SK-N-MC (cell line): ENCODE measurements at regions not wholly inside any gene's neighbourhood (a gene's known extent, or its start where the extent isn't known, plus 50 kb on each side); places are given as distances from the start of the nearest gene placed in this dataset.

Experiments used
- DNase-seq: peaks from one replicate; pipeline ENCODE4 v3.0.0-alpha.2; 2011; ENCODE audit warnings: low read depth, low spot score
- H3K27ac ChIP-seq: fragments of 200-600 bp; sonication (generic); 2 replicates; pipeline ENCODE4 v1.5.1; 2016; ENCODE audit warnings: mixed run types
- H3K36me3 ChIP-seq: fragments of 200-600 bp; sonication (generic); 2 replicates; pipeline ENCODE4 v1.6.1; 2017; ENCODE audit warnings: antibody characterized with exemption, low read length, mixed read lengths; ENCODE audit not compliant: insufficient read depth
- H3K4me3 ChIP-seq: fragments of 200-600 bp; sonication (generic); 2 replicates; pipeline ENCODE4 v1.5.1; 2016
- H3K9ac ChIP-seq: fragments of 200-600 bp; sonication (generic); 2 replicates; pipeline ENCODE4 v1.8.0; 2017; ENCODE audit warnings: mixed run types, mixed read lengths; ENCODE audit not compliant: insufficient read length
- H3K9me3 ChIP-seq: fragments of 200-600 bp; sonication (generic); 2 replicates; pipeline ENCODE4 v1.6.1; 2017; ENCODE audit warnings: low read depth, mild to moderate bottlenecking, antibody characterized with exemption, low read length, moderate library complexity, mixed read lengths
- EZH2 ChIP-seq: fragments of 200-600 bp; sonication (generic); IDR thresholded peaks from one replicate; pipeline ENCODE4 v1.6.1; 2017; ENCODE audit warnings: antibody characterized with exemption
- FOXP2 ChIP-seq: optimal IDR thresholded peaks from 2 replicates; pipeline ENCODE3; 2011; ENCODE audit warnings: mild to moderate bottlenecking, moderate library complexity; ENCODE audit not compliant: insufficient read depth; ENCODE audit errors: extremely low read length, control extremely low read depth
- POLR2AphosphoS5 ChIP-seq: IDR thresholded peaks from 2 replicates; pipeline ENCODE4 v1.6.1; 2012; ENCODE audit warnings: mild to moderate bottlenecking, low read depth, low read length, borderline replicate concordance

DNA sequence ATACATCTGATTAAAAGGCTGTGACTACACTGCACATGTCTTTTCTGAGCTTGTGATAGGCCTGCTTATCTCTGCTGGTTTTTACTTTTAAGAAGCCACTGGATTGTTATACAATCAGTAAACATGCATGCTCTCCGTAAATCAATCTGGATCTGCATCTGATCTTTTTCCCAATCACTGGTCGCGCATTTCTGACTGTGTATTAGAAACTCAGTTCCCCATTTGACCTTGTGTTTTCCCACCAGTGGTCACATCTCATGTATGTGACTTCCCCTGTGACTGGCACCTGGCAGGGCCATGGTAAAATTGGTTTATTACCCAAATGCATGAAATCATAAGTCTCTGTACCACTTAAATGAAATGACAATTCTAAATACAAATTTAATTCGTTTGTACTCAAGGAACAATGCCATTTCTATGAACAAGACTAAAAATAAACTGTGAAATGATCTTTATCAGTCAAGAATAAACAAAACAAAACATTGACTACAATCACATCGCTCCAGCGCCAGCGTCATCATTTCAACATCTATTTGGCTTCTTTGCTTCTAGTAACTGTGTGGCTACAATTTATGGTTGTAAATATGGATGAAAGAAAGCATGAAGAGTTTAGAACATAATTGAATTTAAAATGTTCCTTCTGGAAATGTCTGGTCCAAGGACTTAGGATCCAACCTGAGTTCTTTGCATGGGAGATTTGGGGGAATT, 396.6 kb upstream of the TRIB2 start:
- Histone ChIP-seq H3K27ac (no peak overlapping the region), H3K9me3 (no peaks in the 10 kb centered on the region), H3K9ac (no peak overlapping the region), H3K36me3 (no peaks in the 10 kb centered on the region), H3K4me3 (no peak overlapping the region)
- TF ChIP-seq EZH2 (no peak), FOXP2 (no peak), POLR2AphosphoS5 (no peak)
- no peak for DNase-seq

GRCh38 chr2:12320991-12321641, 395.6 kb upstream of the TRIB2 start:
- Histone ChIP-seq H3K4me3 (no peak overlapping the region), H3K27ac (no peak overlapping the region), H3K36me3 (no peaks in the 10 kb centered on the region), H3K9me3 (no peaks in the 10 kb centered on the region), H3K9ac (no peak overlapping the region)
- no peak for DNase-seq
- TF ChIP-seq EZH2 (no peak), FOXP2 (no peak), POLR2AphosphoS5 (no peak)

- TF ChIP-seq EZH2 (no peak), POLR2AphosphoS5 (no peak), FOXP2 (no peak)
- Histone ChIP-seq H3K9me3 (no peaks in the 10 kb centered on the region), H3K9ac (no peak overlapping the region), H3K4me3 (no peak overlapping the region), H3K36me3 (no peaks in the 10 kb centered on the region), H3K27ac (no peak overlapping the region)
- DNase-seq, result no peak
Observed at GRCh38 chr2:12321886-12322285, 394.9 kb upstream of the TRIB2 start.

DNA sequence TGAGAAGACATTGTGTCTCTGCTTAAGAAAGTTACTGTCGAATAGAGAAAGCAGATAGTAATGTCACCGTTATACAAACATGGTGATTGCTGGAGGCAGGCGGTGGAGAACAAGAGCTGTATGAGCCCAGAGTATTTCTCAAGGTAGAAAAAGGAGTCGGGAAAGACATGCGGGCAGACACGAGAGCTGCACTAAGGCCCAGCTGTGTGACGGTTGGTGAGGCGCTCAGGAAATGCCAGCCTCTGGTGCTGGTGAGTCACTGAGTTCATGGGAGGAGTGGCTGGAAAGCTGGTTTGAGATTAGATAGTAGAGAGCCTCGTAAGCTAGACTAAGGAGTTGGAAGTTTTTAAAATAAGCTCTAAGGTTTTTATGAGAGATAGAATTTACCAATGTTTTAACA, 390.9 kb upstream of the TRIB2 start:
- H3K9ac ChIP-seq, result no peak overlapping the region
- no peak overlapping the region for H3K27ac ChIP-seq
- H3K36me3 ChIP-seq, result no peaks in the 10 kb centered on the region
- TF ChIP-seq EZH2, result no peak
- no peak for TF ChIP-seq FOXP2
- no peak for TF ChIP-seq POLR2AphosphoS5
- H3K9me3 ChIP-seq, result no peaks in the 10 kb centered on the region
- DNase-seq, result no peak
- H3K4me3 ChIP-seq, result no peak overlapping the region

DNA sequence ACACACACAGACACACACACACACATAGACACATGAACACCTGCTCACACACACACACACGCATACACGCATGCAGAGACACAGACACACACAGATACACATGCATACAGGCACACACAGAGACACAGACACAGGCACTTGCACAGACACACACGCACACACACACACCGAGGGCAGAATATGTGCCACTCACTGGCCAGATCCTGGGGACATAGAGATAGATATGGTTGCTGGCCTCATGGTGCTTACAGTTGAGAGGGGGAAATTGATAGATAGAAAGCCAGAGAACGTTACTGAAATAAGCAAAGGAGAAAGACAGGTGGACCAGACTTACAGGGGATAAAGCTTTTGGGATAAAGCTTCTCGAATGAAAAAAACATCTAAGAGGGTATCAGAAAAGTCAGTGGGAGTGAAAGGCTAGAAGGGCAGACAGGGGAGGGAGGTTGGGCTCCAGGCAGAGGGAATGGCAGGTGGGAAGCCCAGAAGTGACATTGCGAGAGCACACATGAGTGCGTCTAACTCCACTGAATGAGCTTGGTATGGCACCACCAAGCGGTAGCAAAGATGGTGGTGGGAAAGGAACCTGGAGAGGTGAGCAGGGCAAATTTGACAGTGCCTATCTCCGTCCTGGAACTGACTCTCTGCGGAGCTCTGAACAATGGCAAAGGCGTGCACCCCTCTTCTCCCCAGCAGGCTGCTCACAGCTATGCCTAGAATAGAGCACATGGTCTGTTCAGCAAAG, 390.1 kb upstream of the TRIB2 start:
- no peak for DNase-seq
- no peak overlapping the region for H3K9ac ChIP-seq
- no peak overlapping the region for H3K4me3 ChIP-seq
- H3K9me3 ChIP-seq, result no peaks in the 10 kb centered on the region
- no peak for TF ChIP-seq FOXP2
- no peak for TF ChIP-seq EZH2
- no peak for TF ChIP-seq POLR2AphosphoS5
- no peaks in the 10 kb centered on the region for H3K36me3 ChIP-seq
- H3K27ac ChIP-seq, result no peak overlapping the region

DNA sequence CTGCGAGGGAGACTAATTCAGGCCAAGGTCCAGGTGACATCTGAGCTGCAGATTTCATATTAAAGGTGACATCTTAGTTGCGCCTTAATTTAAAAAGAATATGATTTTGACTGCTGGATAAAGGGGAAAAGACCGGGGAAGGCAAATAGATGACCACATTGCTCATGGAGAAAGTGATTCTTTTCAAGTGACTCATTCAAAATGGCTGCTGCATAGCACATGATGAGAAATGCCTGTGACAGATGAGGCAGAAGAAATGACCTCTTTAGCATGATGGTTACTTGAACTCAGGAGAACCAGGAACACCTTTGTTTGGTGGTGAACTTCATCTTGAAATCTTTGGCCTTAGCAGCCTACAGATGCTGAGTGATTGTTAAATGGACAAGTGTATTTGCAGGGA, 385.8 kb upstream of the TRIB2 start:
- TF ChIP-seq EZH2 (no peak), FOXP2 (no peak), POLR2AphosphoS5 (no peak)
- DNase-seq, result no peak
- no peaks in the 10 kb centered on the region for H3K36me3 ChIP-seq
- no peaks in the 10 kb centered on the region for H3K9me3 ChIP-seq
- H3K9ac ChIP-seq, result no peak overlapping the region
- H3K27ac ChIP-seq, result no peak overlapping the region
- no peak overlapping the region for H3K4me3 ChIP-seq

DNA sequence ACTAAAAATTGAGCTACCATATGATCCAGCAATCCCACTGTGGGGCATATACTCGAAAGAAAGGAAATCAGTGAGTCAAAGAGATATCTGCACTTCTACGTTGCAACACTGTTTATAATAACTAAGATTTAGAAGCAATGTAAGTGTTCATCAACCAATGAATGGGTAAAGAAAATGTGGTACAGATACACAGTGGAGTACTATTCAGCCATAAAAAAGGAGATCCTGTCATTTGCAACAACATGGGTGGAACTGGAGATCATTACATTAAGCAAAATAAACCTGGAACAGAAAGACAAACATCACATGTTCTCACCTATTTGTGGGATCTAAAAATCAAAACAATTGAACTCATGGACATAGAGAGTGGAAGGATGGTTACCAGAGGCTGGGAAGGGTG, 385.0 kb upstream of the TRIB2 start:
- Histone ChIP-seq H3K36me3 (no peaks in the 10 kb centered on the region), H3K27ac (no peak overlapping the region), H3K4me3 (no peak overlapping the region), H3K9ac (no peak overlapping the region), H3K9me3 (no peaks in the 10 kb centered on the region)
- TF ChIP-seq FOXP2, result no peak
- no peak for TF ChIP-seq POLR2AphosphoS5
- no peak for TF ChIP-seq EZH2
- DNase-seq, result no peak

DNA sequence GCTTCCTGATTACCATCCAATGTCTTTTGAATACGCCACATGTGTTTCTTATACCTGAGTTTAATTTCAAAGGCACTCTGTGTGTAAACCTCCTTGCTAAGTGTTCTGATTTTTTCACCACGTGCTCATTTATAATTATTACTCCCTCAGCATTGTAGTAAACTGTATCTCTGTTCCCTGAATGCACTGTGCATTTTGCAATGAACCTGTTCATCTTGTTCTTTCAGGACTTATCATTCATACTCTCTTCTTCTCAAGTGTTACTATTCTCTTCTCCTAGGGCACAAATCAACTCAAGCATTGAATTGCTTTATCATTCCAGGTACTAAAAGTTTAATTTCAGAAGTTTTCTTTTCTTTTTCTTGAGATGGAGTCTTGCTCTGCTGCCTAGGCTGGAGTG, 383.4 kb upstream of the TRIB2 start:
- Histone ChIP-seq H3K4me3 (no peak overlapping the region), H3K27ac (no peak overlapping the region), H3K36me3 (no peaks in the 10 kb centered on the region), H3K9me3 (no peaks in the 10 kb centered on the region), H3K9ac (no peak overlapping the region)
- TF ChIP-seq EZH2 (no peak), FOXP2 (no peak), POLR2AphosphoS5 (no peak)
- no peak for DNase-seq
